GM12864 (cell line): ENCODE measurements at regions not wholly inside any gene's neighbourhood (a gene's known extent, or its start where the extent isn't known, plus 50 kb on each side); places are given as distances from the start of the nearest gene placed in this dataset.

Source experiments
- DNase-seq: peaks from one replicate; pipeline ENCODE4 v3.0.0-alpha.2; 2011; ENCODE audit warnings: low read depth
- H3K4me3 ChIP-seq: 2 replicates; pipeline ENCODE4 v1.5.1; 2011; ENCODE audit warnings: mild to moderate bottlenecking, low read depth, low read length, control low read depth
- TF ChIP-seq, protein P1 (sequence below): IDR thresholded peaks from 2 replicates; pipeline ENCODE4 v1.5.1; 2011; ENCODE audit warnings: low read depth, mild to moderate bottlenecking, moderate library complexity, low read length, control low read depth, inconsistent platforms; ENCODE audit errors: missing control alignments

DNA sequence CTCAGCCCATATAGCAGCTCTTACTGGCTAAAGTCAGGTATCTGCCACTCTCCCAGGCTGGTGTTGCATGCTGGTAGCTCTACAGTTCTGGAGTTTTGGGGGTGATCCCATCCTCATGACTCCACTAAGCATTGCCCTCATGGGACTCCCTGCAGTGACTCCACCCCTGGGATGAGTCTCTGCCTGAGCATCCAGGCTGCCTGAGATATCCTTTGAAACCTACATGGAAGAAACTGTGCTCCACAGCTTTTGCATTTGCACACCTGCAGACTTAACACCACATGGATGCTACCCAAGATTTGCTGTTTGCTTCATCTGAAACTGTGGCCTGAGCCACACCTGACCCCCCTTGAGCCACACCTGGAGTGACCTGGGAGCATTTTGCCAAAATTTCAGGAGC lies 226.4 kb downstream of the C1orf94 start:
- DNase-seq: no peak
- H3K4me3 ChIP-seq: no peak overlapping the region
- TF ChIP-seq, protein P1, sequence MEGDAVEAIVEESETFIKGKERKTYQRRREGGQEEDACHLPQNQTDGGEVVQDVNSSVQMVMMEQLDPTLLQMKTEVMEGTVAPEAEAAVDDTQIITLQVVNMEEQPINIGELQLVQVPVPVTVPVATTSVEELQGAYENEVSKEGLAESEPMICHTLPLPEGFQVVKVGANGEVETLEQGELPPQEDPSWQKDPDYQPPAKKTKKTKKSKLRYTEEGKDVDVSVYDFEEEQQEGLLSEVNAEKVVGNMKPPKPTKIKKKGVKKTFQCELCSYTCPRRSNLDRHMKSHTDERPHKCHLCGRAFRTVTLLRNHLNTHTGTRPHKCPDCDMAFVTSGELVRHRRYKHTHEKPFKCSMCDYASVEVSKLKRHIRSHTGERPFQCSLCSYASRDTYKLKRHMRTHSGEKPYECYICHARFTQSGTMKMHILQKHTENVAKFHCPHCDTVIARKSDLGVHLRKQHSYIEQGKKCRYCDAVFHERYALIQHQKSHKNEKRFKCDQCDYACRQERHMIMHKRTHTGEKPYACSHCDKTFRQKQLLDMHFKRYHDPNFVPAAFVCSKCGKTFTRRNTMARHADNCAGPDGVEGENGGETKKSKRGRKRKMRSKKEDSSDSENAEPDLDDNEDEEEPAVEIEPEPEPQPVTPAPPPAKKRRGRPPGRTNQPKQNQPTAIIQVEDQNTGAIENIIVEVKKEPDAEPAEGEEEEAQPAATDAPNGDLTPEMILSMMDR: no peak

DNA sequence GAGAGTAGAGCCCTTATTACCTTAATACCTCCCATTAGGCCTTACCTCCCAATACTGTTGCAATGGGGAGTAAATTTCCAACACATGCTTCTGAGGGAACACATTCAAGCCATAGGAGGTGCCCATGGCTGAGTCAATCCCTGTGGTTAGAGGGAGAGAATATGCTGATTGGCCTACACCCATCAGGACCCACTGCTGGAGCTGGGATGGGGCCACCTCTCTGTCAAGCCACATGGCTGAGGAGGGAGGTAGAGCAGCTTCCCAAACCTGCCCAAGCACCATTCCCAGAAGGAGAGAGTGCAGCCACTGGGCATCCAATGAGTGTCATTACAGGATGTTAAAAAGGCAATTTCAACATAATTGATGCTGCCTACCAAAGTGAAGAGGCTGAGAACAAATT lies 228.1 kb downstream of the C1orf94 start:
- TF ChIP-seq, protein P1: no peak
- no peak for DNase-seq
- no peak overlapping the region for H3K4me3 ChIP-seq

DNA sequence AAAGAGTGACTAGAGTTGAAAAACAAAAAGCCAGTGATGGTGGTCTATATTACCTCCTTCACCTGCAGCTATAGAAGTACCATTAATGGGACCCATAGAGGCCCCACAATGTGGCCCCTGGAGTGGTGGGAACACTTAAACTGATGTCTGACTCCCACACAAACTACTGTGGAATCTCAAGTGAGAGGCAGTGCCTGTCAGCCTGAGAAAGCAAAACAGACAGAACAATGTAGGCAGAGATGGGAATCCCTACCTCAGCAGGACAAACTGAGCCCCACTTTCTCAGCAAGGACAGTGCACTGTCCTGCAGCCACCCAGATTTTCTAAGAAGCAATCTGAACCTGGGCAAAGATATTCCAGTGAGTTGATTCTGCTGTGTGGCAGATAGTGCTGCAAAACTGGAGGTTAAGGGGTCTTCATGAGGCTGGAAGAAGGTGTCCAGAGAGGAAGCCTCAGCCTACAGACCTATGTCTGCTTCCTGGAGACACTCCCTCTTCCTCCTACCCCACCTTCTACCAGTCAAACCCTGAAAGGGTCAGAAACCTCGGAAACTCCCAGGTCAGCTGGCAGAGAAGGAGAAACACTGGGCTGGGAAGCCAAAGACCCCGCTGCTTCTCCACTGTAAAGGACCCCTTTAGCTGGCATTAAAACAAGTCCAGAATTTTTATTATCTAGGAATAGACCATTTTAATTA lies 228.7 kb downstream of the C1orf94 start:
- TF ChIP-seq, protein P1: no peak
- no peak overlapping the region for H3K4me3 ChIP-seq
- no peak for DNase-seq

DNA sequence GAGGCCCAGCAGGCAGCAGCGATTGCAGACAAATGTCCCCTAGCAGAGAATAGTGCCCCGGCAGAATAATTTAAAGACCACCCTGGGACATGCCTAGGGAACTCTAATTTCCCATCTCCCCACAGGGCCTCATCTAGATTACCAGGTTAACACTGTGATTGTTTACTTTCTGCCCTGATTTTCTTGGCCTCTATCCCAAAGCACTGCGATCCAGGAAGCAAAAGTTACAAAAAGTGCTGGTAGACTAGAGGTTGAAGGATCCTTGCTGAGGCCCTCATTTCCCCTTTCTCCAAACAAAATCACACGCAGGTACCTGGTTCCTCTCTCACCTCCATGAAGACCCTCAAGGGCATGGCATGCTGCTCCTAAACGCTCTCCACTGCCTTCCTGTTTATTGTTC lies 229.7 kb downstream of the C1orf94 start:
- DNase-seq: no peak
- TF ChIP-seq, protein P1: no peak
- no peak overlapping the region for H3K4me3 ChIP-seq

DNA sequence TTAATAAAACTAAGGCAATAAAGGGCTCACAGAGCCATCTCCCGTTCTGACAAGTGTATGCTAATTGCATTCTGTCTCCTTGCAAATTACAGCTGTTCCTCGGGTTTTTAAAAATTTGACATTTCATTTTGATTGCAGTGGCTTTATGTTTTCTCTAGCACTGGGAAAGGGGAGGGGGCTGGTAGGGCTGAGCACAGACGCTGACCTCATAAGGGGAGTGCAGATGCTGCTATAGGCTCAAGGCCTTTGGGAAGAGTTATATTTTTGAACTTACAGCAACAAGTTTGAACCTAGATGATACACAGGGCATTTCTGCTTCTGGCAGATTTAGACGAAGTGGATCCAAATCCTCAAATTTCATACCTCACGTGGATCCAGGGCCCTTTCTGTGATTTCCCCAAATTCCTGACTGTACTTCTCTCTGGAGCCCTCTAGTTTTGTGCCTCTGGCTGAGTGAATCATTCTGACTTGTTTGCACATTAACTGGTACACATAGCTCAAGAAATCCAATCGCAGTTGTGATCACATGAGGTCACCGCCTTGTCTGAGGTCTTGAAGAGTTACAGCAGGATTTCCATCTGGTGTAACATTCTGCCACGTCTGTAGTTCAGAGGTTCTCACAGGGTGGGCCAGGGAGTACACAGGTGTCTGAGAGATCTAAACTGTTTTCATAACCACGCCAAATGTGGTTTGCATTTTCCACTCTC lies 230.3 kb downstream of the C1orf94 start:
- TF ChIP-seq, protein P1: no peak
- no peak for DNase-seq
- H3K4me3 ChIP-seq: no peak overlapping the region

DNA sequence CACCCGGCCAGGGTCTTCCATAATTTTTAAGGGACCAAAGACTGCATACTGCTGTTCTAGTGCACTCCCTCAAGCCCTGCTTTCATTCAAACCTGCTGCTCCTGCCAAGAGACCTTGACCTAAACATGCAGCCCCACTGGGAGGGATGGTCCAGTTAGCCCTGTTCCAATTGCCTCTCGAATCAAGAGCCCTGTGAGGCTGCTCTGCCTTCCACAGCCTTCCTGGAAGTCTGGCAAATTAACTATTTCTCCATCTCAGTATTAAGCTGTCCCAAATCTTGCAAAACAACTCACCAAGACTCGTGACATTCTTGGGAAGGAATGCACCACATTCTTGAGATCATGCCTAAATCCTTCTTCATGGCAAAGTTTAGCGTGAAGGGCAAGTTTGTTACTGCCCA lies 231.3 kb downstream of the C1orf94 start:
- TF ChIP-seq, protein P1: no peak
- DNase-seq: no peak
- H3K4me3 ChIP-seq: no peak overlapping the region
